ENCODE measurements at regions not wholly inside any gene's neighbourhood (a gene's known extent, or its start where the extent isn't known, plus 50 kb on each side); places are given as distances from the start of the nearest gene placed in this dataset.

DNA sequence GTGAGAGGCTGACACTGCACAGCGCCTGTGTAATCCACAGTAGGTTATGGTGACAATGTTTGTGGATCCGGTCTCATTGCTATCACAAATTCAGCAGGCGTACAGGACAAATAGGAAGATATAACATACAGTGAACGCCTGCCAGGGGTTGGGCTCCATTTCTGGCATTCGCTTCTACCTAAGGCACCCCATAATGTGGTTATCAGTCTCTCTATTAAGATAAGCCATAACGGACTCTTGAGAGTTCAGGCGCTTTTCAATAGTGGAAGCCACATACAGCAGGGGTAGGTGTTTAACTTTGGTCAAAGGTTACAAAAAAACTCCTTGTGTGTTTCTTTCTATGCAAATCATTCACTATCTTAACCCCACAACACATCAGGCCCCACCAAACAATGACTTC, 72.8 kb downstream of the SIPA1L2 start:
- TF ChIP-seq, protein P1, sequence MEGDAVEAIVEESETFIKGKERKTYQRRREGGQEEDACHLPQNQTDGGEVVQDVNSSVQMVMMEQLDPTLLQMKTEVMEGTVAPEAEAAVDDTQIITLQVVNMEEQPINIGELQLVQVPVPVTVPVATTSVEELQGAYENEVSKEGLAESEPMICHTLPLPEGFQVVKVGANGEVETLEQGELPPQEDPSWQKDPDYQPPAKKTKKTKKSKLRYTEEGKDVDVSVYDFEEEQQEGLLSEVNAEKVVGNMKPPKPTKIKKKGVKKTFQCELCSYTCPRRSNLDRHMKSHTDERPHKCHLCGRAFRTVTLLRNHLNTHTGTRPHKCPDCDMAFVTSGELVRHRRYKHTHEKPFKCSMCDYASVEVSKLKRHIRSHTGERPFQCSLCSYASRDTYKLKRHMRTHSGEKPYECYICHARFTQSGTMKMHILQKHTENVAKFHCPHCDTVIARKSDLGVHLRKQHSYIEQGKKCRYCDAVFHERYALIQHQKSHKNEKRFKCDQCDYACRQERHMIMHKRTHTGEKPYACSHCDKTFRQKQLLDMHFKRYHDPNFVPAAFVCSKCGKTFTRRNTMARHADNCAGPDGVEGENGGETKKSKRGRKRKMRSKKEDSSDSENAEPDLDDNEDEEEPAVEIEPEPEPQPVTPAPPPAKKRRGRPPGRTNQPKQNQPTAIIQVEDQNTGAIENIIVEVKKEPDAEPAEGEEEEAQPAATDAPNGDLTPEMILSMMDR (IDR thresholded peaks at IDR 0.05): no peak
- no peak for TF ChIP-seq POLR2A (IDR thresholded peaks at IDR 0.05)

Measured in Peyer's patch (tissue), 4 donors.